ENCODE measurements at regions not wholly inside any gene's neighbourhood (a gene's known extent, or its start where the extent isn't known, plus 50 kb on each side); places are given as distances from the start of the nearest gene placed in this dataset.

DNA sequence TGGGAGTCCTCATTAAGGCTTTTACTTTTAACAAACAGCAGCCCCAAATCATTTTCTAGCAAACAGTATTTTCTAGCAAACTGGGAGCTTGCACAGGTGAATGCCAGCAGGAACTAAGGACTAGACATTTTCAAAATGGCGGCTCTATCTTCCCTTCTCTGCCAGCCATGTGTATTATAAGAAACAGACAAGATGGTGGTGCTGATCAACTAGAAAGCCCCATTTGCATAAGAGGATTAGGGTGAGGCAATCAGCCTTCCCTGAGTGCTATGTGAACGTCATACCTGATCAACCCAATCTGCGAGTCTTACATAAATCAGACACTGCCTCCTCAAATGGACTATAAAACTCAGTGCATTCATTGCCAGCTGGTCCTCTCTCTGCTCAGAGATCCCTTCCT, 479.6 kb downstream of the IPMK start:
- no peak for DNase-seq (ENCODE audit: low read depth)

GRCh38 chr10:57786850-57787750, 480.6 kb downstream of the IPMK start:
- no peak for DNase-seq (ENCODE audit: low read depth)

- no peak for DNase-seq (ENCODE audit: low read depth)
Observed at GRCh38 chr10:57786331-57786730, 481.4 kb downstream of the IPMK start.

GRCh38 chr10:57785546-57785945, 482.1 kb downstream of the IPMK start:
- no peak for DNase-seq (ENCODE audit: low read depth)

GRCh38 chr10:57785068-57785467, 482.6 kb downstream of the IPMK start:
- DNase-seq (ENCODE audit: low read depth), result no peak

- no peak for DNase-seq (ENCODE audit: low read depth)
Observed at GRCh38 chr10:57776688-57777432, 490.8 kb downstream of the IPMK start.

DNA sequence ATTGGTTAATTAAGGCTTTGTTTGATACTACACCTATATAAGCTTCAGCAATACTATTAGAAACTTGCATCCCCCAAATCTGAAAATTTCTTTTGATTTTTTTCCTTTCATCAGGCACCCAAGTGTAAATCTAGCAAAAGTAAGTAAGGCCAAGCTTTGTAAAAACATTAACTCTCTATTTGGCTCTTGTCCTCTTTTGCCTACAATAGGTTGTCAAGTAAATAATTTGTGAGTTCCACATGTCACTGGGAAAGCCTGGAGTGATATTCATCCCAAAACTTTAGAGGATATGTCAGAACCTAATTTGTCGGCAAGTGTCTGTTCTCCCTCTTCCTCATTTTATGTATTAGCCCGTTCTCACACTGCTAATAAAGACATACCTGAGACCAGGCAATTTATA, 492.4 kb downstream of the IPMK start:
- DNase-seq (ENCODE audit: low read depth), result no peak

GRCh38 chr10:57769298-57769697, 498.4 kb downstream of the IPMK start:
- no peak for DNase-seq (ENCODE audit: low read depth)

- DNase-seq (ENCODE audit: low read depth), result no peak
Observed at GRCh38 chr10:57759777-57760176, 507.9 kb downstream of the IPMK start.

- peak; percentile 19 for DNase-seq (ENCODE audit: low read depth)
Observed at GRCh38 chr10:57754803-57755202, 512.9 kb downstream of the IPMK start.

- DNase-seq (ENCODE audit: low read depth), result no peak
Observed at GRCh38 chr10:57743711-57744110, 524.0 kb downstream of the IPMK start.

DNA sequence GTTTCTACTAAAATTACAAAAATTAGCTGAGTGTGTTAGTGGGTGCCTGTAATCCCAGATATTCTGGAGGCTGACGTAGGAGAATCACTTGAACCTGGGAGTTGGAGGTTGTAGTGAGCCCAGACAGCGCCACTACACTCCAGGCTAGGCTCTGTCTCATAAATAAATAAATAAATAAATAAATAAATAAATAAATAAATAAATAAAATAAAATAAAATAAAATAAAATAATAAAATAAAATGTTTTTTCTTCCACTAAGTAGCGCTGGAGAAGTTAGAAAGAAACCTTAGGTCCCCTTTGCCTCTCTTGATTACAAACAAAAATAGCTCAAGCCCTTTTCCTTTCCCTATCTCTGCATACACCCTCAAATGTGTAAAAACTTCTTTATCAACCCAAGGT, 525.9 kb downstream of the IPMK start:
- DNase-seq (ENCODE audit: low read depth), result no peak

GRCh38 chr10:57723305-57723704, 544.4 kb downstream of the IPMK start:
- DNase-seq (ENCODE audit: low read depth), result no peak

DNA sequence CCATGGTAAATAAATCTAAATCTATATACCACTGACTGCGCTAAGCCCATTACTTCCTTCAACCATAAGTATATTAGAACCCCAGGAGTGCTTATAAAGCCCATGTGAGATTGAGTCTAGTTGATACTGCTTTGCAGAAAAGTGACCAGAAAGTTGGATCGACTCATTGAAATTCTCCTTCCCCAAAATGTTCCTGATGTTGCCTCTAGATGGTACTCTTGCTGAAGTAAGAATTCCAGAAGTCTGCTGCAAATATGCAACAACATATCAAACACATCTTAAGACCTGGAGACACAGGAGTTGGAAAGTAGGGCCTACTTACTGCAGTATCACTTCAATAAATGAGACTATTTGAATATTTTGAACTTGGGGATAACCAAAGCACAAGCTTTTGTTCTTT, 550.8 kb downstream of the IPMK start:
- DNase-seq (ENCODE audit: low read depth), result peak; percentile 71

GRCh38 chr10:57715233-57715632, 552.5 kb downstream of the IPMK start:
- no peak for DNase-seq (ENCODE audit: low read depth)

GRCh38 chr10:57707300-57707658, 560.4 kb downstream of the IPMK start:
- DNase-seq (ENCODE audit: low read depth), result no peak

GRCh38 chr10:57706576-57707299, 561.0 kb downstream of the IPMK start:
- no peak for DNase-seq (ENCODE audit: low read depth)

DNA sequence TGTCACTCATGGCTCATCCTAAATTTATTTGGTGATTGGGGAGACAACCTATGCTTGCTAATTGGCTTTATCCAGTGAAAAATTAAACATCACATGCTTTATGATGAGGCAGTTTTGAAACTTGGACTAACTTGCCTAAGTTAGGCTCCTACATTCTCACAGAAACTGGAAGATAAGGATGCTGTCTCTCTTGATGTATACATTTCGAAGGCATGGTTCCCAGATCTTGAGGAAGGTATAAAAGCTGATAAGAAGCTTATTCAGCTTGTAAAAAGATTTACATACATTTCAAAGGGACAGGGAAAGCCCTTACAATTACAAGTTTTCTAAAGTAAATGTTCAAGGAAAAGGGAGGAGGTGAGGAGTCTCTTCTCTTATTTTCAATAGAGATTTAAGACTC, 561.7 kb downstream of the IPMK start:
- DNase-seq (ENCODE audit: low read depth), result no peak

GRCh38 chr10:57699944-57700343, 567.8 kb downstream of the IPMK start:
- peak; percentile 43 for DNase-seq (ENCODE audit: low read depth)

DNA sequence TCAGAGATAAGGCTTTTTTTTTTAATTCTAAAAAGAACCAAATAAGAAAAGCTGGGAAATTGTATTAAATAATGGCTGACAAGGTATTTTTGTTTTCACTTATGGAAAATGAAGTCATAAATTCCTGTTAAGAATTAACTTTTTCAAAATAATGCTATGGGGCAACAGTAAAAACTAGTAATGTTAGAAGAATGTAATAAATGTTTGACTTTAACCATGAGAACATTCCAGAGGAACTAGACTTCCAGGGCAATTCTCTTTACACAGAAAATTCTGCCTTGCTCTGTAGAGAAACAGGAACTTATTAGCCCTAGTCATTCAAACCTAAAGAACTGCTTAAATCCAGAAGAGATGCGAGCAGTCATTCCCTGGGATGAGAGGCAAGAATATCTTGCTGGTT, 571.1 kb downstream of the IPMK start:
- DNase-seq (ENCODE audit: low read depth), result peak; percentile 99

- peak; percentile 36 for DNase-seq (ENCODE audit: low read depth)
Observed at GRCh38 chr10:57694956-57695608, 572.6 kb downstream of the IPMK start.
